Ammon's horn (tissue), 1 donor: ENCODE measurements at regions not wholly inside any gene's neighbourhood (a gene's known extent, or its start where the extent isn't known, plus 50 kb on each side); places are given as distances from the start of the nearest gene placed in this dataset.
"Not testable (repeated sequence)": the region's sequence is repeated elsewhere in the genome, so short reads cannot be mapped to it uniquely, and the experiment has no call there.

Experiments used
- DNase-seq: peaks from one replicate; pipeline ENCODE4 v3.0.0-alpha.2; 2016; ENCODE audit warnings: low spot score

GRCh38 chr6:69487688-69488087 is 309.1 kb downstream of the LMBRD1 start:
- DNase-seq, result no peak

- no peak for DNase-seq
These were observed 329.7 kb downstream of the LMBRD1 start for GRCh38 chr6:69466979-69467570.

GRCh38 chr6:69465866-69466265 is 330.9 kb downstream of the LMBRD1 start:
- no peak for DNase-seq

GRCh38 chr6:69456086-69456485 is 340.7 kb downstream of the LMBRD1 start:
- peak; percentile 62 for DNase-seq

- not testable (repeated sequence) for DNase-seq
These were observed 342.2 kb downstream of the LMBRD1 start for GRCh38 chr6:69454619-69455018.

GRCh38 chr6:69450493-69450892 is 346.3 kb downstream of the LMBRD1 start:
- not testable (repeated sequence) for DNase-seq

DNA sequence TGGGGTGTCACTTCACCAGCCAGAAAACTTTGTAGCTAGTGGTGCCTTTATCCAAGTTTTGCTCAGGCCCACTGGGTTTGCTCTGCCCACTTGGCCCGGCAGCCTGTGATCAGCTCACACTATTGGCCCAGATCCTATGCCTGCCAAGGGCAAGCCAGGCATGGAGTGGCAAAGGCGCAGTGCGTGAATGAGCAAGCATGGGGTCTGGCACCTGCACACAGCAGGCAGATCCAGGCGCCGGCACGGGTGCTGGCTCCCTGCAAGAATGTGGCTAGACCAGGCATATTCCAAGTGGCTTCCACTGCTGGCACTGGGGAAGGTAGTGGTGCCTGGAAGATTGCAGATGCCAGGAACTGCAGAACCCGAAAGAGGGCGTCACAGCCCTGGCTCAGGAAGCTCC is 346.9 kb downstream of the LMBRD1 start:
- DNase-seq, result no peak
